Left renal cortex interstitium (tissue), 4 donors: ENCODE measurements at regions not wholly inside any gene's neighbourhood (a gene's known extent, or its start where the extent isn't known, plus 50 kb on each side); places are given as distances from the start of the nearest gene placed in this dataset.

Experiments
- DNase-seq, 4 donors: peaks; one replicate each; pipeline ENCODE4 v3.0.0-alpha.2; 2013; ENCODE audit warnings: low read depth in 4 of 4, low spot score in 2 of 4, missing footprints in 1 of 4

DNA sequence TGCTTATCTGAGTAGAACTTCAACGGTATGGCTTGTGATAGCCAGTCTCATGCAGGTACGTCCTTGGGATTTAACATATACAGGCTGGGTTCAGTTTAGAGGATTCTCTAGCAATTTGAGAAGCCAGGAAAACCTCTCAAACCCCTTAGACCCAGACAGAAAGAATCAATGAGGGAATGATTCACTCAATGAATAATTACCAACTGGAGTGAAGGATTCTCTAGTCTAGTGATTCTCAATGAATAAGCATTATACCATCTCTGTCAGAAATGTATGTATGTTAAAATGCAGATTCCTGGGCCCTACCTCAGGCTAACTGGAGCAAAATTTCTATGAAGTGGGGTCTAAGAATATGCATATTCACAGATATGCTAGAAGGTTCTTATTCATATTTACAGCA is 54.5 kb upstream of the APP start:
- no peak for DNase-seq

DNA sequence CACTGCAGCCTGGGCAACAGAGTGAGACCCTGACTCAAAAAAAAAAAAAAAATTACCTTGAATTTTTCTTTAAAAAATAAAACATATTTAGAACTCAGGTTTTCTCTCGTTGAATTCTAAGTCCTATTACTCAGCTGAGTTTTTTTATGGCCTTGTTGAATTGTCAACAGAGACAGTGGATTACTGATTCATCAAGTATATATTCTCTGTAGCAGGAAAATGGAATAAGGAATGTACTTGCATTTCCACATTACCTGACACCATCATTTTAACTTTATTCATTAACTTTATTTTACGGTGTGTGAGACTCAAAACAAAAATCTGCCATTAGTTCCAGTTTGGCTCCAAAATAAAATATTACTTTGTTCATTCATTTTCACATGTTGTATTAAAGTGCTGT is 53.8 kb upstream of the APP start:
- no peak for DNase-seq
